Pancreas (tissue), 10 donors: ENCODE measurements at regions not wholly inside any gene's neighbourhood (a gene's known extent, or its start where the extent isn't known, plus 50 kb on each side); places are given as distances from the start of the nearest gene placed in this dataset.
A peak's percentile ranks its signal among the peaks of the same experiment; 100 is the strongest.

Experiments used
- ATAC-seq, 4 donors: fragments of 200-7000 bp; cut with Tn5 transposase; one replicate each; pipeline versions ENCODE4 v1.8.0 to v1.9.1; 2020; ENCODE audit warnings: mild to moderate bottlenecking in 4 of 4, moderate library complexity in 4 of 4
- DNase-seq, 6 donors: peaks; one replicate each; pipeline ENCODE4 v3.0.0-alpha.2; 2020
- FAIRE-seq: peaks from 2 replicates; lab custom pipeline; 2012; peaks lifted over from hg19 to GRCh38; lab: Jason Lieb, UNC
- H3K27ac ChIP-seq, 4 donors: fragments of 200-600 bp; sonication (generic); 1 replicate in 3 of 4; 2 replicates in 1 of 4; pipeline versions ENCODE4 v1.5.0 to v1.8.0; 2020
- H3K27me3 ChIP-seq, 4 donors: fragments of 200-600 bp; one replicate each; pipeline ENCODE4 v1.8.0; 2021
- H3K36me3 ChIP-seq, 3 donors: fragments of 200-600 bp; sonication (generic) in 1 of 3; one replicate each; pipeline versions ENCODE4 v1.5.0 to v1.8.0; 2020 to 2021
- H3K4me1 ChIP-seq, 3 donors: fragments of 200-600 bp; one replicate each; pipeline ENCODE4 v1.8.0; 2021
- H3K4me3 ChIP-seq, 4 donors: fragments of 200-600 bp; sonication (generic) in 2 of 4; one replicate each; pipeline versions ENCODE4 v1.5.0 to v1.8.0; 2020 to 2021
- H3K9me3 ChIP-seq, 4 donors: fragments of 200-600 bp; one replicate each; pipeline ENCODE4 v1.8.0; 2021
- CTCF ChIP-seq, 4 donors: fragments of 200-600 bp; sonication (generic) in 3 of 4; IDR thresholded peaks; one replicate each; pipeline versions ENCODE4 v1.5.0 to v1.8.0; 2021; ENCODE audit warnings: antibody characterized with exemption in 4 of 4
- WGBS, 2 donors: extraction: QIAGEN DNeasy Blood & Tissue Kit; methylation state at CpG; one replicate each; pipeline ENCODE4 v1.1.7; 2013; 5-methylcytosine and 5-hydroxymethylcytosine counted together
- intact Hi-C, 3 donors: fragments of 100-400 bp; cut with DNase I; formaldehyde crosslinking; loops; one replicate each; pipeline versions ENCODE4 v1.11.1 to v1.14.2; 2022
- donor health status: healthy with polysubstance abuse.
- donor health status: DM: no; HTN: no; CAD: no; lungs with moderate emphysema.
- donor health status: DM: no; HTN: no; CAD: no.
- donor health status: control.
- donor health status: control.
- donor health status: Bipolar disorder and iron deficiency.
- donor health status: DM: yes; HTN: yes; CAD: no.
- donor health status: DM: no; HTN: no; CAD: no.
- donor health status: DM: no; HTN: no; CAD: no.
- donor health status: DM: yes; HTN: yes; CAD: no.

GRCh38 chr19:23528376-23528775, 133.1 kb upstream of the ZNF91 start:
- FAIRE-seq: no peak
- intact Hi-C loops: no loop called here
- no peaks in the 10 kb centered on the region for H3K27me3 ChIP-seq

GRCh38 chr19:23527797-23528196, 132.5 kb upstream of the ZNF91 start:
- H3K4me1 ChIP-seq: no peaks in the 10 kb centered on the region
- no peak overlapping the region for H3K4me3 ChIP-seq
- WGBS, 2 donors: 61 to 62% methylated on average over 2 of the region's 2 CpGs
- intact Hi-C loops: no loop called here
- H3K9me3 ChIP-seq: no peaks in the 10 kb centered on the region
- no peak for TF ChIP-seq CTCF (IDR thresholded peaks at IDR 0.05)
- FAIRE-seq: no peak
- no peak overlapping the region for H3K27ac ChIP-seq
- no peaks in the 10 kb centered on the region for H3K27me3 ChIP-seq
- no peak for ATAC-seq
- no peaks in the 10 kb centered on the region for H3K36me3 ChIP-seq
- DNase-seq: no peak

More at GRCh38 chr19:23528376-23528775, 133.1 kb upstream of the ZNF91 start:
- H3K9me3 ChIP-seq: no peaks in the 10 kb centered on the region
- H3K27ac ChIP-seq: no peak overlapping the region
- no peaks in the 10 kb centered on the region for H3K4me1 ChIP-seq
- H3K4me3 ChIP-seq: no peak overlapping the region
- H3K36me3 ChIP-seq: no peaks in the 10 kb centered on the region
- no peak for DNase-seq
- TF ChIP-seq CTCF (IDR thresholded peaks at IDR 0.05): no peak
- no peak for ATAC-seq

- H3K36me3 ChIP-seq: no peaks in the 10 kb centered on the region
- H3K9me3 ChIP-seq: no peaks in the 10 kb centered on the region
- no peaks in the 10 kb centered on the region for H3K4me1 ChIP-seq
- no peak for ATAC-seq
- H3K27me3 ChIP-seq: no peaks in the 10 kb centered on the region
- TF ChIP-seq CTCF (IDR thresholded peaks at IDR 0.05): no peak
- no peak overlapping the region for H3K27ac ChIP-seq
- WGBS, 2 donors: 81% methylated on average over 4 of the region's 4 CpGs
- no peak overlapping the region for H3K4me3 ChIP-seq
- intact Hi-C loops: no loop called here
- no peak for FAIRE-seq
- no peak for DNase-seq
These were observed 131.0 kb upstream of the ZNF91 start for GRCh38 chr19:23526302-23526701.

- 29 to 38% methylated on average over 2 of the region's 2 CpGs for WGBS, 2 donors
- FAIRE-seq: no peak
- ATAC-seq: peak in 1 of 4 donors; percentile 51
- Histone ChIP-seq H3K4me3 (no peak overlapping the region), H3K4me1 (no peaks in the 10 kb centered on the region), H3K36me3 (no peaks in the 10 kb centered on the region), H3K27me3 (no peaks in the 10 kb centered on the region), H3K27ac (no peak overlapping the region), H3K9me3 (no peaks in the 10 kb centered on the region)
- no peak for TF ChIP-seq CTCF (IDR thresholded peaks at IDR 0.05)
- intact Hi-C loops: no loop called here
- no peak for DNase-seq
These were observed 130.1 kb upstream of the ZNF91 start for GRCh38 chr19:23525276-23525852.

GRCh38 chr19:23523863-23524262, 128.6 kb upstream of the ZNF91 start:
- TF ChIP-seq CTCF (IDR thresholded peaks at IDR 0.05): no peak
- H3K27ac ChIP-seq: no peak overlapping the region
- no peak overlapping the region for H3K4me3 ChIP-seq
- no peaks in the 10 kb centered on the region for H3K27me3 ChIP-seq
- intact Hi-C loops: no loop called here
- no peaks in the 10 kb centered on the region for H3K36me3 ChIP-seq
- DNase-seq (no peak), ATAC-seq (no peak), FAIRE-seq (no peak)
- H3K4me1 ChIP-seq: no peaks in the 10 kb centered on the region
- no peaks in the 10 kb centered on the region for H3K9me3 ChIP-seq
